OCI-LY3 (cell line): ENCODE measurements at regions not wholly inside any gene's neighbourhood (a gene's known extent, or its start where the extent isn't known, plus 50 kb on each side); places are given as distances from the start of the nearest gene placed in this dataset.

Experiments used
- H2AFZ ChIP-seq: fragments of 200-600, 300-600 bp; shearing (Covaris generic); 2 replicates; pipeline ENCODE4 v1.6.0; 2014; ENCODE audit warnings: antibody characterized with exemption, low read depth, low read length
- H3K27ac ChIP-seq: fragments of 200-600, 300-600 bp; sonication (generic); 2 replicates; pipeline ENCODE4 v1.5.1; 2014; ENCODE audit warnings: mild to moderate bottlenecking, low read length, moderate library complexity, mixed read lengths
- H3K27me3 ChIP-seq: fragments of 200-600, 300-600 bp; sonication (generic); 2 replicates; pipeline ENCODE4 v1.6.1; 2014; ENCODE audit warnings: low read depth, low read length, mixed read lengths
- H3K36me3 ChIP-seq: fragments of 200-600, 300-600 bp; sonication (generic); replicated peaks from 2 replicates; pipeline ENCODE3; 2014; ENCODE audit warnings: low read depth, low read length, mixed read lengths
- H3K4me1 ChIP-seq: fragments of 300-600, 200-600 bp; sonication (generic); 2 replicates; pipeline ENCODE4 v1.6.1; 2014; ENCODE audit warnings: low read length, mixed read lengths
- H3K4me2 ChIP-seq: fragments of 200-600, 300-600 bp; sonication (generic); 2 replicates; pipeline ENCODE4 v1.6.1; 2014; ENCODE audit warnings: low read length, mixed read lengths
- H3K4me3 ChIP-seq: fragments of 300-600, 200-600 bp; sonication (generic); 2 replicates; pipeline ENCODE4 v1.5.1; 2014; ENCODE audit warnings: antibody characterized with exemption, mild to moderate bottlenecking, low read length, moderate library complexity
- H3K79me2 ChIP-seq: fragments of 300-600, 200-600 bp; shearing (Covaris generic); 2 replicates; pipeline ENCODE4 v1.6.1; 2014; ENCODE audit warnings: mild to moderate bottlenecking, low read length, mixed read lengths
- H3K9ac ChIP-seq: fragments of 300-600, 200-600 bp; shearing (Covaris generic); 2 replicates; pipeline ENCODE4 v1.6.0; 2014; ENCODE audit warnings: mild to moderate bottlenecking, low read length, moderate library complexity
- H3K9me3 ChIP-seq: fragments of 200-600, 300-600 bp; shearing (Covaris generic); 2 replicates; pipeline ENCODE4 v1.6.1; 2014; ENCODE audit warnings: low read length, mixed read lengths; ENCODE audit not compliant: insufficient read depth
- H4K20me1 ChIP-seq: fragments of 200-600, 300-600 bp; sonication (generic); 2 replicates; pipeline ENCODE4 v1.6.1; 2016; ENCODE audit warnings: low read length, mixed read lengths; ENCODE audit not compliant: insufficient read depth
- EZH2phosphoT487 ChIP-seq: fragments of 200-600 bp; shearing (Covaris generic); IDR thresholded peaks from 2 replicates; pipeline ENCODE4 v1.6.1; 2018; ENCODE audit warnings: antibody characterized with exemption, mixed run types, low read depth
- TF ChIP-seq, protein P1 (sequence below): fragments of 200-600, 300-600 bp; sonication (generic); IDR thresholded peaks from 2 replicates; pipeline ENCODE4 v1.5.1; 2014; ENCODE audit warnings: antibody characterized with exemption, low read length, low read depth

DNA sequence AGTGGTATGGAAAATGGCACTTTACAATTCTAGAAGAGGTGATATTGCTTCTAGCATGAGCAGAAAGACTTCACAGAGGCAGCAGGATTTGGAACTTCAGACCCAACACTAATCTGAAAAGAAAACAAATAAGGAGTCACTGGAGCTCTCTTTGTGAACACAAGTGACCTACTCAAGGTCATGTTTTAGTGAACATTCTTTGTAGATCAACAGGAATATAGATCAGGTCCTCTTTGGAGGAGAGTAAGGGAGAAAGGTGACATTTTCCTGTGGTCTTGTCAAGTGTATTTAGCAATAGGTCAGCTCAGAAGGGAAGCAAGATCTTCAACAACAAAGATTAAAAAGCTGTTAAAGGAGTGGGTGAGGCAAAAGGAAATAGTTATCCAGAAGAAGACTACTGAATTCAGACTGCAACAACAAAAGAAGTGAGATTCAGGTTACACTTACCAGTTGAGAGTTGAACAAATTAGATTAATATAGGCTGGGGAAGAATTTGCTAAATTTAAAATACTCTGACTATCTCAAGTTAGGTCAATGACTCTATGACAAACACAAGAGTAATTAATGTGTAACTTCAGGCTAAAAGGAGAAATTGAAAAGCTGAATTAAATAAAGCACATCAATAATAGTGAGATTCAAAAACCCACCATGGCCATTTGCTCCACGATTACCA is 528.2 kb downstream of the RPS29 start:
- no peak overlapping the region for H3K27ac ChIP-seq
- H3K4me2 ChIP-seq, result no peak overlapping the region
- no peaks in the 10 kb centered on the region for H3K27me3 ChIP-seq
- H3K36me3 ChIP-seq, result no peaks in the 10 kb centered on the region
- H4K20me1 ChIP-seq, result no peaks in the 10 kb centered on the region
- no peaks in the 10 kb centered on the region for H3K9me3 ChIP-seq
- no peak overlapping the region for H3K4me3 ChIP-seq
- H3K4me1 ChIP-seq, result no peaks in the 10 kb centered on the region
- TF ChIP-seq EZH2phosphoT487, result no peak
- TF ChIP-seq, protein P1, sequence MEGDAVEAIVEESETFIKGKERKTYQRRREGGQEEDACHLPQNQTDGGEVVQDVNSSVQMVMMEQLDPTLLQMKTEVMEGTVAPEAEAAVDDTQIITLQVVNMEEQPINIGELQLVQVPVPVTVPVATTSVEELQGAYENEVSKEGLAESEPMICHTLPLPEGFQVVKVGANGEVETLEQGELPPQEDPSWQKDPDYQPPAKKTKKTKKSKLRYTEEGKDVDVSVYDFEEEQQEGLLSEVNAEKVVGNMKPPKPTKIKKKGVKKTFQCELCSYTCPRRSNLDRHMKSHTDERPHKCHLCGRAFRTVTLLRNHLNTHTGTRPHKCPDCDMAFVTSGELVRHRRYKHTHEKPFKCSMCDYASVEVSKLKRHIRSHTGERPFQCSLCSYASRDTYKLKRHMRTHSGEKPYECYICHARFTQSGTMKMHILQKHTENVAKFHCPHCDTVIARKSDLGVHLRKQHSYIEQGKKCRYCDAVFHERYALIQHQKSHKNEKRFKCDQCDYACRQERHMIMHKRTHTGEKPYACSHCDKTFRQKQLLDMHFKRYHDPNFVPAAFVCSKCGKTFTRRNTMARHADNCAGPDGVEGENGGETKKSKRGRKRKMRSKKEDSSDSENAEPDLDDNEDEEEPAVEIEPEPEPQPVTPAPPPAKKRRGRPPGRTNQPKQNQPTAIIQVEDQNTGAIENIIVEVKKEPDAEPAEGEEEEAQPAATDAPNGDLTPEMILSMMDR, result no peak
- H2AFZ ChIP-seq, result no peak overlapping the region
- H3K79me2 ChIP-seq, result no peaks in the 10 kb centered on the region
- no peak overlapping the region for H3K9ac ChIP-seq

DNA sequence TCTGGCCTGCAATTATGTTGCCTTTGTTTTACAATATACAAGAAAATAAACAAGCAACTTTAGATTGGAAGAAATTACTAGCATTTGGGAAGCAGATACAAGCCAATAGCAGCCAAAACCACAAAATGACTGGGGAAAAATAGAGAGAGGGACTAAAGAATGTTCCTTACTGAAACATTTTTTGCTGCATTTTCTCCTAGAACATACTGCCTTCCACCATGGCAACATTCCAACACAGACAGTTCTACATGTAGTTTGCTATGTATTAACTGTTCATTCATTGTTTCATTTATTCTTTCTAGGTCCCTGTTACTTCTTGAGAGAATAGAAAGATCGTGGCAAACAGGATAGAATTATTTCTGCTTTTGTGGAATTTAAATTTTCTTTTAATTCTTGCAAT is 530.2 kb downstream of the RPS29 start:
- no peak overlapping the region for H3K27ac ChIP-seq
- no peaks in the 10 kb centered on the region for H3K27me3 ChIP-seq
- TF ChIP-seq, protein P1, result no peak
- no peak for TF ChIP-seq EZH2phosphoT487
- no peaks in the 10 kb centered on the region for H3K4me1 ChIP-seq
- H3K9ac ChIP-seq, result no peak overlapping the region
- no peak overlapping the region for H3K4me3 ChIP-seq
- no peaks in the 10 kb centered on the region for H3K9me3 ChIP-seq
- H3K4me2 ChIP-seq, result no peak overlapping the region
- no peak overlapping the region for H2AFZ ChIP-seq
- no peaks in the 10 kb centered on the region for H4K20me1 ChIP-seq
- no peaks in the 10 kb centered on the region for H3K36me3 ChIP-seq
- H3K79me2 ChIP-seq, result no peaks in the 10 kb centered on the region

DNA sequence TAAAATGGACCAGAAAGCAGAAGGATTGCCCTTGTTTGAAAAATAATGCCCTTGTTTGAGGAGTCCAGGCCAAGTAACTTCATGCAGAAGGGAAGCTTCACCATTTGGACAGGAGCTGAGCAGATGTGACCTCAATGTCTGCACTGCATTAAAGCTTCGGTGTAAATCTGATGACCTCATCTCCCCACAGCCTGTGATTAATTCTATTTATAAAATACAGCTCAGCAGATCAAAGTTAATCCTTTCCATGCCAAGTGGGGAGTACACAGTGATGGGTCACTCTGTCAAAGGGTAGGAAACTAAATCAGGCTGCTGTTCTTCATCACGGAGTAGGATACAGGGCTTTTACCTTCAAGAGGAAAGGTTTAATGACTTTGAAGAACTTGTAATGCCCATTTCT is 533.7 kb downstream of the RPS29 start:
- H3K4me1 ChIP-seq, result no peaks in the 10 kb centered on the region
- no peaks in the 10 kb centered on the region for H4K20me1 ChIP-seq
- no peaks in the 10 kb centered on the region for H3K27me3 ChIP-seq
- H3K27ac ChIP-seq, result no peak overlapping the region
- H2AFZ ChIP-seq, result no peak overlapping the region
- no peak overlapping the region for H3K4me2 ChIP-seq
- H3K9me3 ChIP-seq, result no peaks in the 10 kb centered on the region
- H3K36me3 ChIP-seq, result no peaks in the 10 kb centered on the region
- no peak overlapping the region for H3K9ac ChIP-seq
- H3K79me2 ChIP-seq, result no peaks in the 10 kb centered on the region
- H3K4me3 ChIP-seq, result no peak overlapping the region
- no peak for TF ChIP-seq EZH2phosphoT487
- TF ChIP-seq, protein P1, result no peak

DNA sequence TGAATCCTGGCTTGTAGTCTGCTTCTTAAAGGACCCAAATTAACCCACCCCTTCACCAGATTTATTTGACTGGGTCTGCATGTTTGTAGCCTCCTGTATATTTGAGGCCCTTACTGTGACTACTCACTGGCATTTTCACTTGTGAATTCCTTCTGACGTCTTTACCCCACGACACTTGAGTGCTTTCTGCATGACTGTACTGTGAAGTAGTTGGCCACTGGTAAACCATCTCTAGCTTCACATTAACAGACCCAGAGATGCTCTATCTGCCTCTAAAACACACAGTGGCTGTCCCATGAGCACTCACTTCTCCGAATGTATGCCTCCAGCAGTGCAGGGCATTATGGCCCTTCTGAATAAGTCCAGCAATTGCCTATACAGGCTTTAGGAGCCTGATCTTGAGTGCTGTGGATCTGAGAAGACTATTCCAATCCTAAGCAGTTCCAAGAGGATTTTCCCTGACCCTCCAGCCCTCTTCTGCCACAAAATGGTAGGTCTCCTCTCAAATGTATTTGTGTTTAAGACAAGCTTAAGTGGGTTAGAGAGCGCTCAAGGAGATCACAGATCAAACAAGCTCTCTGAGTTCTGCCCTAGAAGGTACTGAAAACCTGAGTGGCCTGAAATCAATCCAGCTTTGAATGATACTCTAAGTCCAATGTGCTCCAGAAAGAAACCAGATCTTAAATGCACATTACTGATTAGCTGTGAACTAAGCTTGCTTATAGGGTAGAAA is 534.7 kb downstream of the RPS29 start:
- Histone ChIP-seq H3K27me3 (no peaks in the 10 kb centered on the region), H2AFZ (no peak overlapping the region), H3K27ac (no peak overlapping the region), H3K4me1 (no peaks in the 10 kb centered on the region), H3K4me3 (no peak overlapping the region), H3K79me2 (no peaks in the 10 kb centered on the region), H3K36me3 (no peaks in the 10 kb centered on the region), H3K9me3 (no peaks in the 10 kb centered on the region), H3K4me2 (no peak overlapping the region), H3K9ac (no peak overlapping the region), H4K20me1 (no peaks in the 10 kb centered on the region)
- TF ChIP-seq, protein P1, result no peak
